Epithelial cell of esophagus (primary cell): ENCODE measurements at regions not wholly inside any gene's neighbourhood (a gene's known extent, or its start where the extent isn't known, plus 50 kb on each side); places are given as distances from the start of the nearest gene placed in this dataset.

Experiments
- DNase-seq: peaks from one replicate; pipeline ENCODE4 v3.0.0; 2010; ENCODE audit warnings: low read depth
- H3K4me3 ChIP-seq: 2 replicates; pipeline ENCODE4 v1.5.1; 2011; ENCODE audit warnings: mild to moderate bottlenecking, low read length, control low read depth
- TF ChIP-seq, protein P1 (sequence below): IDR thresholded peaks from 2 replicates; pipeline ENCODE4 v1.5.1; 2011; ENCODE audit warnings: low read depth, mild to moderate bottlenecking, low read length, control low read depth, inconsistent platforms; ENCODE audit not compliant: insufficient read depth; ENCODE audit errors: missing control alignments

DNA sequence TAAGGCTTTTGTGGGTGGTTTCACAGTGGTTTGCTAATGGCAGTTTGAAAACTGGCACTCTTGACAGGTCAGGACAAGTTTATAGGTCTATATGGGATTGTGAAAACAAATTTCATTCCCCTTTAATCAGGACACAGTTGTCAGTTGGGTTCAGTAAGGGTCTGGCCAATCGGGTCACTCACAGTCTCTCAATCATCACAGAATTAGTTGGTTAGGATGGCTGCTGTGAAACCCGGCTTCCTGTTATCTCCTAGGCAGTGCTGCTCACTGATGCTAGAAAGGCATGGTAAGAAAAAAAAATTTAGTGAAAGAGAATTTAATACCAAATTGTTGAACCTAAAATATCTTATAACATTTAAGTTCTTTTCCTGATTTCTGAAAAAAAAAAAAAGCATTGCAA is 1730.1 kb downstream of the EFNB2 start:
- H3K4me3 ChIP-seq = no peak overlapping the region
- TF ChIP-seq, protein P1, sequence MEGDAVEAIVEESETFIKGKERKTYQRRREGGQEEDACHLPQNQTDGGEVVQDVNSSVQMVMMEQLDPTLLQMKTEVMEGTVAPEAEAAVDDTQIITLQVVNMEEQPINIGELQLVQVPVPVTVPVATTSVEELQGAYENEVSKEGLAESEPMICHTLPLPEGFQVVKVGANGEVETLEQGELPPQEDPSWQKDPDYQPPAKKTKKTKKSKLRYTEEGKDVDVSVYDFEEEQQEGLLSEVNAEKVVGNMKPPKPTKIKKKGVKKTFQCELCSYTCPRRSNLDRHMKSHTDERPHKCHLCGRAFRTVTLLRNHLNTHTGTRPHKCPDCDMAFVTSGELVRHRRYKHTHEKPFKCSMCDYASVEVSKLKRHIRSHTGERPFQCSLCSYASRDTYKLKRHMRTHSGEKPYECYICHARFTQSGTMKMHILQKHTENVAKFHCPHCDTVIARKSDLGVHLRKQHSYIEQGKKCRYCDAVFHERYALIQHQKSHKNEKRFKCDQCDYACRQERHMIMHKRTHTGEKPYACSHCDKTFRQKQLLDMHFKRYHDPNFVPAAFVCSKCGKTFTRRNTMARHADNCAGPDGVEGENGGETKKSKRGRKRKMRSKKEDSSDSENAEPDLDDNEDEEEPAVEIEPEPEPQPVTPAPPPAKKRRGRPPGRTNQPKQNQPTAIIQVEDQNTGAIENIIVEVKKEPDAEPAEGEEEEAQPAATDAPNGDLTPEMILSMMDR = no peak
- peak; percentile 7 for DNase-seq

DNA sequence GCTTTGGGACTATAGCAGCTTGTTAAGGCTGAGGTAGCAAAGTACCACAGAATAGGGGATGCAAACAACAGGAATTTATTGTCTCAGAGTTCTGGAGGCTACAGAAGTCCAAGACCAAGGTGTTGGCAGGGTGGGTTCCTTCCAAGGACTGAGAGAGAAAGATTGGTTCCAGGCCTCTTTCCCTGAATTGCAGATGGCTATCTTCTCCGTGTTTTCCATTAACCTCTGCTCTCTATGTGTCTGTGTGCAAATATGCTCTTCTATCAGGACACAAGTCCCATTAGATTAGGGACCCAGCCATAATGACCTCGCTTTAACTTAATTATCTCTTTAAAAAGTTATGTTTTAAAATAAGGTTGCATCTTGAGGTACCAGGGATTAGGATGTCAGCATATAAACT is 1732.9 kb upstream of the SLC10A2 start:
- DNase-seq = no peak

DNA sequence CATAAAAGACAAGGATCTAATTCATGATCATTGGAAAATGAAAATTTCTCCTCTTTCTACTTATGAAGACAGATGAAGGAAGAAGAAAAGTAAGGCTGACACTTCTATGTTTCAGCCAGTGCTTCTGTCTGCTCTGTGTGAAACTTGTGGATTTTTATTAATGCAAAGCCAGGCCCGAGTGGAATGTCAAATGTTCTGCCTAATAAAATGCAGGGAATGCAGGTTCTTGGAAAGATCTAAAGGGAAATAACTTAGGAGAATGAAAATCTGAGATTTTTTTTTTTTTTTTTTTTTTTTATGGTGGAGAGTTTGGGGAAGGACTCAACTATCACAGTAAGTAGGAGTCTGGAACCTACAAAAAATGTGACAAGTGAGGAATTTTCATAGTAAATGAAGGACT is 1732.3 kb upstream of the SLC10A2 start:
- H3K4me3 ChIP-seq = no peak overlapping the region
- TF ChIP-seq, protein P1 = no peak
- DNase-seq = no peak

More for the DNA sequence above, 1732.9 kb upstream of the SLC10A2 start:
- TF ChIP-seq, protein P1 = no peak
- H3K4me3 ChIP-seq = no peak overlapping the region

DNA sequence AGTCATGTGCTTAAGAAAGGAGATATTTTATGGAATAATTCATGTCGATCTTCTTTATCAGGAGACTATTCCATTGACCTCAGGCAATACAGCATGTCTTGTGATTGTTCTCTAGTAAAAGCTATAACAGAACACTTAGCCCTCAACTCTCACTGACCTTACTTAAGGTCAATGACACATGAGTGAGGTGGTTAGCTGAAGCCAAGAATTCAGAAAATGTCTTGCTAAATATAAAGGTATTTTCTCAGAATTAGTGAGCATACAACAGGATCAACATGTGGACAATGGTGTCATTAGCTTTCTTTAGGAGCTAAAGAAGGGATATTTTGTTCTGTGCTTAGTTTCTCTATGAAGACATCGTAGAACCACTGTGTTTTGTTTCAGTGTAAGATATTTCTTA is 1730.4 kb upstream of the SLC10A2 start:
- no peak for DNase-seq
- TF ChIP-seq, protein P1 = no peak
- H3K4me3 ChIP-seq = no peak overlapping the region

DNA sequence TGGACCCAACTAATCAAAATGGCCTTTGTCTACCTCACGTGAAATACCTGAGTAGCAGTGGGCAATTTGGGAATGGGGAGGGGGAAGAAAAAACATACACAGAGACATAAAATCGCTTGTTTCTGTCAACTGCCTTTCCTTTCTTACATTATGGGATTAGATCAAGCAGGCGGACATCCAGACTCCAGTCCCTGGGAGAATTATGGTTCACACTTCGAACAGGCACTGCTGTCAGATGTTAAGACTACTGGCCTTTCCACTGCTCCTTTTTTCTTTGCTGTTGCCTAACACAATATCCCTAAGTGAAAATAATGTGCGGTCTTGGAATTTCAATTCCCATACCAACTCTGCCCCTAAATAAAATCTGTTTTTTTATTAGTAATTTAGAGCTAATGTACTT is 1719.7 kb upstream of the SLC10A2 start:
- TF ChIP-seq, protein P1 = no peak
- no peak overlapping the region for H3K4me3 ChIP-seq
- DNase-seq = no peak

DNA sequence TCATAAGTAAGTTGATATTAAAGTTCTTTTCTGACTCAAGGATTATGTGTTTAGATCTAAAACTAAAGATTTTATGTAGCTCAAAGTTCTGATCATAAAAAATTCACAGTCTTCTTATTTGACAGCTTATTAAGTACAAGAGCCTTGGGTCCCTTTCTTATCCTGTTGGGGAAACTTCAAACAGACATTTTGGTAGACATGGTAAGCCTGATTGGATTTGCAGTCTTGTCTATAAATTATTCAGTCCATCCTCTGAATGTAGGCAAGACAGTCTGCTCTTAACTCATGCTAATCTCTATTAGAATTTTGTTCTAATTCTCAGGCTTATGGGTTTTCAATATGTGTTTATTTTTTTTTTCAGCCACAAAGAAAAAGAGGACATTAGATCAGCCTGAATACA is 1718.7 kb upstream of the SLC10A2 start:
- no peak for DNase-seq
- TF ChIP-seq, protein P1 = no peak

DNA sequence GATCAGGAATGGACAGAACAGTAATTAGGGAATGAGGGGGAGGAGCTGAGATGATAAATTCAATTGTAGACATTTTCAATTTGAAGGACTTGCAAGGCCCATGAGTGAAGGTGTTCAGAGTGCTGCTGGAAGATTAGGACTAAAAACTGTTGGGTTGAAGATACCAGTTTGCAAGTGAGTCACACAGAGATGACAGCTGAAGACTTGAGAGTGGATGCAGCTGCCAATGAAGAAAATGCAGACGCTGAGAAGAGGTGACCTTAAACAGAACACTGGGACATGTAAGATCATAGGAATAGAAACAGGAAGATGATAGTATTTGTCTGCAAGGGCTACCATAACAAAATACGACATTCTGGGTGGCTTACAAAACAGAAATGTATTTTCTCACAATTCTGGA is 1716.5 kb upstream of the SLC10A2 start:
- DNase-seq = no peak
- H3K4me3 ChIP-seq = no peak overlapping the region
- TF ChIP-seq, protein P1 = no peak

More for the DNA sequence above, 1718.7 kb upstream of the SLC10A2 start:
- no peak overlapping the region for H3K4me3 ChIP-seq
